M059J (cell line): ENCODE measurements at regions not wholly inside any gene's neighbourhood (a gene's known extent, or its start where the extent isn't known, plus 50 kb on each side); places are given as distances from the start of the nearest gene placed in this dataset.
A peak's percentile ranks its signal among the peaks of the same experiment; 100 is the strongest.
"Not testable (repeated sequence)": the region's sequence is repeated elsewhere in the genome, so short reads cannot be mapped to it uniquely, and the experiment has no call there.

ENCODE experiments used
- DNase-seq: peaks from one replicate; pipeline ENCODE4 v3.0.0-alpha.2; 2012; ENCODE audit warnings: low read depth

GRCh38 chr2:150371044-150371818 lies 116.2 kb downstream of the RND3 start:
- DNase-seq: no peak

- no peak for DNase-seq
These were observed 116.9 kb downstream of the RND3 start for GRCh38 chr2:150370561-150370960.

- no peak for DNase-seq
These were observed 117.6 kb downstream of the RND3 start for GRCh38 chr2:150369862-150370261.

- no peak for DNase-seq
These were observed 129.0 kb downstream of the RND3 start for GRCh38 chr2:150358468-150358807.

GRCh38 chr2:150357770-150358467 lies 129.5 kb downstream of the RND3 start:
- no peak for DNase-seq

- DNase-seq: no peak
These were observed 132.0 kb downstream of the RND3 start for GRCh38 chr2:150355440-150355839.

GRCh38 chr2:150353376-150353775 lies 134.1 kb downstream of the RND3 start:
- no peak for DNase-seq

GRCh38 chr2:150351922-150352321 lies 135.5 kb downstream of the RND3 start:
- no peak for DNase-seq

GRCh38 chr2:150350500-150350899 lies 137.0 kb downstream of the RND3 start:
- peak; percentile 18 for DNase-seq

- DNase-seq: no peak
These were observed 140.7 kb downstream of the RND3 start for GRCh38 chr2:150346806-150347205.

- DNase-seq: no peak
These were observed 145.3 kb downstream of the RND3 start for GRCh38 chr2:150341982-150342680.

- peak; percentile 16 for DNase-seq
These were observed 147.5 kb downstream of the RND3 start for GRCh38 chr2:150339951-150340350.

GRCh38 chr2:150339282-150339681 lies 148.2 kb downstream of the RND3 start:
- no peak for DNase-seq

- no peak for DNase-seq
These were observed 151.9 kb downstream of the RND3 start for GRCh38 chr2:150335596-150335995.

- DNase-seq: peak; percentile 6
These were observed 155.1 kb downstream of the RND3 start for GRCh38 chr2:150332383-150332782.

GRCh38 chr2:150327564-150328489 lies 159.6 kb downstream of the RND3 start:
- DNase-seq: no peak

- DNase-seq: no peak
These were observed 161.7 kb downstream of the RND3 start for GRCh38 chr2:150325656-150326314.

GRCh38 chr2:150323071-150323470 lies 164.4 kb downstream of the RND3 start:
- DNase-seq: not testable (repeated sequence)

GRCh38 chr2:150320608-150321007 lies 166.9 kb downstream of the RND3 start:
- no peak for DNase-seq

GRCh38 chr2:150319658-150320555 lies 167.6 kb downstream of the RND3 start:
- no peak for DNase-seq
